ENCODE measurements at regions not wholly inside any gene's neighbourhood (a gene's known extent, or its start where the extent isn't known, plus 50 kb on each side); places are given as distances from the start of the nearest gene placed in this dataset.

GRCh38 chr10:61313460-61313859, 139.7 kb downstream of the TMEM26 start:
- TF ChIP-seq CTCF (conservative IDR thresholded peaks at IDR 0.05 in 1 of 2, IDR thresholded peaks at IDR 0.05 in 1 of 2; ENCODE audit: low read depth in 1 of 2, low read length in 2 of 2) = no peak
- TF ChIP-seq EZH2 (IDR thresholded peaks at IDR 0.05; ENCODE audit: low read length, missing control alignments) = no peak

Data from fibroblast of lung (primary cell).